Upper lobe of left lung (tissue), 6 donors: ENCODE measurements at regions not wholly inside any gene's neighbourhood (a gene's known extent, or its start where the extent isn't known, plus 50 kb on each side); places are given as distances from the start of the nearest gene placed in this dataset.

Experiments used
- ATAC-seq, 2 donors: fragments of 200-7000 bp; cut with Tn5 transposase; one replicate each; pipeline ENCODE4 v1.9.1; 2022; ENCODE audit warnings: mild to moderate bottlenecking in 2 of 2, moderate library complexity in 2 of 2; ENCODE audit not compliant: low FRiP score in 2 of 2
- DNase-seq, 2 donors: peaks; one replicate each; pipeline ENCODE4 v3.0.0-alpha.2; 2019 to 2020
- H3K27ac ChIP-seq, 4 donors: fragments of 200-600 bp; sonication (generic); one replicate each; pipeline ENCODE4 v1.5.1; 2016 to 2019
- H3K27me3 ChIP-seq, 4 donors: fragments of 200-600 bp; sonication (generic); one replicate each; pipeline ENCODE4 v1.5.1; 2017 to 2019
- H3K36me3 ChIP-seq, 4 donors: fragments of 200-600 bp; sonication (generic); one replicate each; pipeline ENCODE4 v1.5.1; 2016 to 2019
- H3K4me1 ChIP-seq, 4 donors: fragments of 200-600 bp; sonication (generic); one replicate each; pipeline ENCODE4 v1.5.1; 2018 to 2019
- H3K4me3 ChIP-seq, 4 donors: fragments of 200-600 bp; sonication (generic); one replicate each; pipeline ENCODE4 v1.5.1; 2017 to 2019; ENCODE audit warnings: mild to moderate bottlenecking in 2 of 4, moderate library complexity in 1 of 4
- H3K9me3 ChIP-seq, 4 donors: fragments of 200-600 bp; sonication (generic); one replicate each; pipeline ENCODE4 v1.5.1; 2018 to 2019
- CTCF ChIP-seq, 6 experiments: fragments of 450-650 bp in 4 of 6; fragments of 200-600 bp in 2 of 6; sonication (generic) in 2 of 6; IDR thresholded peaks; one replicate each; pipeline ENCODE4 v1.5.1; 2016 to 2019; ENCODE audit warnings: antibody characterized with exemption in 6 of 6
- EP300 ChIP-seq, 4 donors: sonication (generic); formaldehyde crosslinking; IDR thresholded peaks; one replicate each; pipeline ENCODE4 v1.5.1; 2017; ENCODE audit warnings: antibody characterized with exemption in 4 of 4, control low read depth in 2 of 4
- POLR2A ChIP-seq, 4 donors: fragments of 450-650 bp; IDR thresholded peaks; one replicate each; pipeline ENCODE4 v1.5.1; 2016 to 2017; ENCODE audit warnings: antibody characterized with exemption in 4 of 4, mild to moderate bottlenecking in 2 of 4
- POLR2AphosphoS5 ChIP-seq, 2 donors: sonication (generic); formaldehyde crosslinking; IDR thresholded peaks; one replicate each; pipeline ENCODE4 v1.5.1; 2017; ENCODE audit warnings: antibody characterized with exemption in 2 of 2
- WGBS, 2 donors: methylation state at CpG; one replicate each; pipeline ENCODE4 v1.1.5; 2017 to 2018; 5-methylcytosine and 5-hydroxymethylcytosine counted together
- donor health status: DM: no; HTN: no; CAD: no; lungs with moderate emphysema.
- donor health status: DM: no; HTN: yes; CAD: no; lungs with severe emphysema.

- H3K9me3 ChIP-seq: no peaks in the 10 kb centered on the region
- H3K36me3 ChIP-seq: no peaks in the 10 kb centered on the region
- WGBS, 2 donors: 86 to 87% methylated on average over 14 to 31 of the region's 31 CpGs
- peak in 1 of 2 donors; percentile 8 for ATAC-seq
- TF ChIP-seq EP300 (IDR thresholded peaks at IDR 0.05): no peak
- no peak for TF ChIP-seq CTCF (IDR thresholded peaks at IDR 0.05)
- TF ChIP-seq POLR2A (IDR thresholded peaks at IDR 0.05): no peak
- no peak for TF ChIP-seq POLR2AphosphoS5 (IDR thresholded peaks at IDR 0.05)
- H3K4me3 ChIP-seq: no peak overlapping the region
- H3K27ac ChIP-seq: no peak overlapping the region
- DNase-seq: peak in 1 of 2 donors; percentile 50
- no peaks in the 10 kb centered on the region for H3K4me1 ChIP-seq
- H3K27me3 ChIP-seq: no peaks in the 10 kb centered on the region
These were observed 183.3 kb upstream of the HDAC4 start for GRCh38 chr2:239583879-239584859.

GRCh38 chr2:239583171-239583878, 182.5 kb upstream of the HDAC4 start:
- Histone ChIP-seq H3K27me3 (no peaks in the 10 kb centered on the region), H3K27ac (no peak overlapping the region), H3K4me1 (no peaks in the 10 kb centered on the region), H3K36me3 (no peaks in the 10 kb centered on the region), H3K9me3 (no peaks in the 10 kb centered on the region), H3K4me3 (no peak overlapping the region)
- no peak for ATAC-seq
- 93 to 96% methylated on average over 15 to 21 of the region's 21 CpGs for WGBS, 2 donors
- peak in 1 of 2 donors; percentile 62 for DNase-seq
- no peak for TF ChIP-seq POLR2AphosphoS5 (IDR thresholded peaks at IDR 0.05)
- TF ChIP-seq CTCF (IDR thresholded peaks at IDR 0.05): no peak
- TF ChIP-seq POLR2A (IDR thresholded peaks at IDR 0.05): no peak
- no peak for TF ChIP-seq EP300 (IDR thresholded peaks at IDR 0.05)

- 79 to 85% methylated on average over 6 of the region's 6 CpGs for WGBS, 2 donors
These were observed 181.7 kb upstream of the HDAC4 start for GRCh38 chr2:239582476-239582875.

GRCh38 chr2:239581352-239581901, 180.6 kb upstream of the HDAC4 start:
- Histone ChIP-seq H3K4me1 (no peaks in the 10 kb centered on the region), H3K36me3 (no peaks in the 10 kb centered on the region), H3K27me3 (no peaks in the 10 kb centered on the region), H3K4me3 (no peak overlapping the region), H3K9me3 (no peaks in the 10 kb centered on the region), H3K27ac (no peak overlapping the region)
- ATAC-seq (no peak), DNase-seq (peak in 1 of 2 donors; percentile 51)
- TF ChIP-seq POLR2AphosphoS5 (IDR thresholded peaks at IDR 0.05) (no peak), CTCF (IDR thresholded peaks at IDR 0.05) (no peak), POLR2A (IDR thresholded peaks at IDR 0.05) (no peak), EP300 (IDR thresholded peaks at IDR 0.05) (no peak)
- 89 to 94% methylated on average over 14 to 21 of the region's 21 CpGs for WGBS, 2 donors

More at GRCh38 chr2:239582476-239582875, 181.7 kb upstream of the HDAC4 start:
- Histone ChIP-seq H3K27me3 (no peaks in the 10 kb centered on the region), H3K27ac (no peak overlapping the region), H3K4me3 (no peak overlapping the region), H3K9me3 (no peaks in the 10 kb centered on the region), H3K36me3 (no peaks in the 10 kb centered on the region), H3K4me1 (no peaks in the 10 kb centered on the region)
- DNase-seq: no peak
- no peak for ATAC-seq
- TF ChIP-seq EP300 (IDR thresholded peaks at IDR 0.05) (no peak), POLR2AphosphoS5 (IDR thresholded peaks at IDR 0.05) (no peak), POLR2A (IDR thresholded peaks at IDR 0.05) (no peak), CTCF (IDR thresholded peaks at IDR 0.05) (no peak)
